ENCODE measurements at regions not wholly inside any gene's neighbourhood (a gene's known extent, or its start where the extent isn't known, plus 50 kb on each side); places are given as distances from the start of the nearest gene placed in this dataset.

DNA sequence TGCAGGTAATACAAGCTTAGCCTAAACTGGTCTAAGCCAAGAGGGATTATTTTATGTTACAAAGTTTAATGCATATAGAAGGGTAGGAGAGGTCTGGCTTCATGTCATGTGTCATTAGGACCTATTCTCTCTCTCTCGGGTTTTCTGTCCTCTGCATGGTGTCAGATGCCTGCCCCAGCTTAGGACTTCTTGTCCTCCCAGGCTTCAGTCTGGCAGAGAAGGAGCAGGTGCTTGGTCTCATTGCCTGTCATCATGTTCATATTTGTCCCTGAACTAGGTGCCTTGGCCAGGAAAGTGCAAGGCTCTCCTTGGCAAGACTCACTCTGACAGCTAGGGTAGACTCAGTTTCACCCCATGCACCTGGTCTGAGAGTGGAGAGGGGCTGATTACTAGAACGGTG is 126.3 kb downstream of the ADAMTS15 start:
- DNase-seq (ENCODE audit: low read depth): no peak
- TF ChIP-seq, protein P1, sequence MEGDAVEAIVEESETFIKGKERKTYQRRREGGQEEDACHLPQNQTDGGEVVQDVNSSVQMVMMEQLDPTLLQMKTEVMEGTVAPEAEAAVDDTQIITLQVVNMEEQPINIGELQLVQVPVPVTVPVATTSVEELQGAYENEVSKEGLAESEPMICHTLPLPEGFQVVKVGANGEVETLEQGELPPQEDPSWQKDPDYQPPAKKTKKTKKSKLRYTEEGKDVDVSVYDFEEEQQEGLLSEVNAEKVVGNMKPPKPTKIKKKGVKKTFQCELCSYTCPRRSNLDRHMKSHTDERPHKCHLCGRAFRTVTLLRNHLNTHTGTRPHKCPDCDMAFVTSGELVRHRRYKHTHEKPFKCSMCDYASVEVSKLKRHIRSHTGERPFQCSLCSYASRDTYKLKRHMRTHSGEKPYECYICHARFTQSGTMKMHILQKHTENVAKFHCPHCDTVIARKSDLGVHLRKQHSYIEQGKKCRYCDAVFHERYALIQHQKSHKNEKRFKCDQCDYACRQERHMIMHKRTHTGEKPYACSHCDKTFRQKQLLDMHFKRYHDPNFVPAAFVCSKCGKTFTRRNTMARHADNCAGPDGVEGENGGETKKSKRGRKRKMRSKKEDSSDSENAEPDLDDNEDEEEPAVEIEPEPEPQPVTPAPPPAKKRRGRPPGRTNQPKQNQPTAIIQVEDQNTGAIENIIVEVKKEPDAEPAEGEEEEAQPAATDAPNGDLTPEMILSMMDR (IDR thresholded peaks at IDR 0.05; ENCODE audit: low read length, missing control alignments): no peak
- H3K4me3 ChIP-seq (replicated peaks; ENCODE audit: low read depth, low read length): no peak overlapping the region

DNA sequence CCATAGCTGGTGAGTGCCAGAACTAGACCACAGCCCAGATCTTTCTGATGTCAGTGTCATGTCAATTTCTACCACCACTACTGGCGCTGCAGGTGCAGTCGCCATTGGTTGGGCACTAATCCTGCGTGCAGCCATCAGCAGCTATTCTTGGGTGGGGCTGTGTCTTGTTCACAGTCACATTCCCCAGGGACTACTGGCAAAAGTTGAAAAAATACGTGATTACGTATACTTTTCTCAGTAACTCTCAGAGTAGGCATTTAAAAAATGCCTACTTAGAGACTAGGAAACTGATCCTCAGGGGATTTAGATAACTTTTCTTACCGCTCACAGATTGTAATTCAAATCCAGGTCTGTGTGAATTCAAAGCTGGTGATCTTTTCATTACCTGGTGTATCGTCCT is 127.7 kb downstream of the ADAMTS15 start:
- TF ChIP-seq, protein P1 (IDR thresholded peaks at IDR 0.05; ENCODE audit: low read length, missing control alignments): no peak
- DNase-seq (ENCODE audit: low read depth): no peak
- no peak overlapping the region for H3K4me3 ChIP-seq (replicated peaks; ENCODE audit: low read depth, low read length)

DNA sequence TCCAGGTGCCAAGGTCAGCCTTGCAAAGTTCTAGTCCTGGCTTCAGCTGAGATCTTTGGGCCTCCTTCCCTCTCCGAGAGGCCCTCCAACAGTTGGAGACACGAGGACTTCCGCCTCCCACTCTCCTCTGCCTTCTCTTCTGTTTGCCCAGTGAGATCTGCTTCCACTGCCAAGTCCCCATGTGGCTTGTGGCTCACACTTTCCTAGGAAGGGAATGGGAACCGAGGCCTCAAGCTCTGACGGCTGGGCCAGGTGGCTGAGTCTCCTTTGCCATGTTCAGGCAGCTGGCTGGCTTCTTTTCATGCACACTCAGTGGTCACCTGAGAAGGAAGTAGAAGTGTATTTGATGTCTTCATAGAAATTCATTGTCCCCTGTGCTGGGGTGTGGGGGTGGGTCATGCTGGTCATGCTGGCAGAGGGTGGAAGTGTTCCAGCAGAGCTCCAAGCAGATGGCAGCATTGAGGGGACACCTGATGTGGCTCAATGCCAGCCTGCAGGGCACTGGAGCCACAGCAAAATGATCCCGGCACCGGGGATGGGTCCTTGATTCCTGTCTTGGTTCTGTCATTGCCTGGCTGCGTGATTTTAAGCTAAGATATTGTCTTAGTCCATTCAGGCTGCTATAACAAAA is 130.4 kb downstream of the ADAMTS15 start:
- no peak for DNase-seq (ENCODE audit: low read depth)
- TF ChIP-seq, protein P1 (IDR thresholded peaks at IDR 0.05; ENCODE audit: low read length, missing control alignments): no peak
- H3K4me3 ChIP-seq (replicated peaks; ENCODE audit: low read depth, low read length): no peak overlapping the region

- no peak overlapping the region for H3K4me3 ChIP-seq (replicated peaks; ENCODE audit: low read depth, low read length)
- TF ChIP-seq, protein P1 (IDR thresholded peaks at IDR 0.05; ENCODE audit: low read length, missing control alignments): no peak
- DNase-seq (ENCODE audit: low read depth): peak; percentile 91
Measured at GRCh38 chr11:130580372-130580771, 131.9 kb downstream of the ADAMTS15 start.

DNA sequence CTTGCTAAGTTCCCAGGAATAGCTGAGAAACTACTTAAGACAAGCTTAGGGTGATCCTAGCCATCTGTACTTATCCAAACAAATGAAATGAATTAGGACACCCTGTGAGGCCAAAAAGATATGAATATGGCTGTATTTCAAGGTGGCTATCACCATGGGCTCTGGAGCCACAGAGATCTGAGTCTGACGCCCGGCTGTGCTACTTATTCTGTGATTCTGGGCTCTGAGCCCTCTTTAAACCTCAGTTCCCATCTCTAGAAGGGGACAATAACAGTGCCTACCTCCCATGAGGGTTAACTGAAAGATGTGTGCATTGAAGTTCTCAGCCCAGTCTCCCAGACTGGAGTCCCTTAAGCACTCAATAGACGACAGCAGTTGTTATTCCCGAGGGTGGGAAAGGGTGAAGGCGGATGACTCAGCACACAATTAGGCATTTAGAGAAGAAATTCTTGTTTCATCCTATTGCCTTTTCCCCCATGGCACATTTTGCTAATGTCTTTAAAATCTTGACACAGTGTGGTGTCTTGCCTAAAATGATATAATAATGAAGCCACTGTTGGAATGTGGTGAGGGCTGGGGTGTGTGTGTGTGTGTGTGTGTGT is 132.5 kb downstream of the ADAMTS15 start:
- DNase-seq (ENCODE audit: low read depth): peak; percentile 75
- no peak overlapping the region for H3K4me3 ChIP-seq (replicated peaks; ENCODE audit: low read depth, low read length)
- TF ChIP-seq, protein P1 (IDR thresholded peaks at IDR 0.05; ENCODE audit: low read length, missing control alignments): no peak

DNA sequence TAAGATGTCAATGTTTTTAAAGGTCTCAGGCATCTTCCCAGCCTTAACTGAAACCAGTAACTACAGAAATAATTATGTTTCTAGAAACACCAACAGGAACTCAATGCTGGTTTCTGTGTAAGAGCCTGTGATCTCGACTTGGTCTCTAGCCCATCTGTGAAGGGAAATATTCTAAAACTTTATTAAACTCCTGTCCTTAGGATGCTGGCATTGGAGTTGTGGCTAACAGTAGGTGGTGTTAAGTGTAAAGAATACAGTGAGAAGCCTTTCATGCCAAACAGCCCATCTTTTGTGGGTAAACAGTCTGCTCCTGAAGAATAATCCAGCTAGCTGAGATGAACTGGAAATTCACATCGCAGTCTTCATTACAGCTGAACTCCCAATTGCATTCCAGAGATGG is 133.2 kb downstream of the ADAMTS15 start:
- DNase-seq (ENCODE audit: low read depth): peak; percentile 42
- no peak overlapping the region for H3K4me3 ChIP-seq (replicated peaks; ENCODE audit: low read depth, low read length)
- TF ChIP-seq, protein P1 (IDR thresholded peaks at IDR 0.05; ENCODE audit: low read length, missing control alignments): no peak

DNA sequence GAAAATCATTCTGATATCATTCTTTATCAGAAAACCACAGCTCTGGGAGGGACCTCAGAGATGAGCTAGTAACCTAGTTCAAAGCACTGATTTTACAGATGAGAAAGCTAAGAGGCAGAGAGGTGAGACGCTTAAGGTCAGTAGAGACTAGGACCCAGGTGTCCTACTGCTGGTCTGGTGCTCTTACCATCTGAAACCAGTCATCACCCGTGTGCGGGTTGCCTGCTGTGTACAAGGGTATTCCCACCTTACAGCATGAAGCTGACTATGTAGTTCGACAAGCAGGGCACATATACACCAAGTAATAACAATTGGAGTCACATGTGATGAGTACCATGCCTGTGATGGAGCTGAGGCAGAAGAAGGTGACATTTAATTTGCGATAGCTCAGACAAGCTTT is 133.7 kb downstream of the ADAMTS15 start:
- TF ChIP-seq, protein P1 (IDR thresholded peaks at IDR 0.05; ENCODE audit: low read length, missing control alignments): no peak
- no peak for DNase-seq (ENCODE audit: low read depth)
- H3K4me3 ChIP-seq (replicated peaks; ENCODE audit: low read depth, low read length): no peak overlapping the region

Data from fibroblast of pulmonary artery (primary cell).